GM23248 (cell line): ENCODE measurements at regions not wholly inside any gene's neighbourhood (a gene's known extent, or its start where the extent isn't known, plus 50 kb on each side); places are given as distances from the start of the nearest gene placed in this dataset.
A peak's percentile ranks its signal among the peaks of the same experiment; 100 is the strongest.
"Not testable (repeated sequence)": the region's sequence is repeated elsewhere in the genome, so short reads cannot be mapped to it uniquely, and the experiment has no call there.

ENCODE experiments used
- DNase-seq: peaks from one replicate; pipeline ENCODE4 v3.0.0-alpha.2; 2015
- H2AFZ ChIP-seq: fragments of 200-600 bp; sonication (generic); 2 replicates; pipeline ENCODE4 v1.6.1; 2016; ENCODE audit warnings: antibody characterized with exemption
- H3F3A ChIP-seq: fragments of 200-600 bp; sonication (generic); 2 replicates; pipeline ENCODE4 v1.6.1; 2016; ENCODE audit warnings: mild to moderate bottlenecking, antibody characterized with exemption, mixed run types; ENCODE audit not compliant: insufficient read depth
- H3K27ac ChIP-seq: fragments of 200-600 bp; sonication (generic); 2 replicates; pipeline ENCODE4 v1.5.1; 2016; ENCODE audit warnings: mild to moderate bottlenecking
- H3K27me3 ChIP-seq: fragments of 200-600 bp; sonication (generic); replicated peaks from 2 replicates; pipeline ENCODE4 v1.6.1; 2016; ENCODE audit warnings: mild to moderate bottlenecking; ENCODE audit not compliant: insufficient read depth
- H3K36me3 ChIP-seq: fragments of 200-600 bp; sonication (generic); 2 replicates; pipeline ENCODE4 v1.6.1; 2016; ENCODE audit warnings: low read depth, mild to moderate bottlenecking
- H3K4me1 ChIP-seq: fragments of 200-600 bp; sonication (generic); 2 replicates; pipeline ENCODE4 v1.6.1; 2016; ENCODE audit warnings: mild to moderate bottlenecking; ENCODE audit not compliant: insufficient read depth
- H3K4me2 ChIP-seq: fragments of 200-600 bp; sonication (generic); one replicate; pipeline ENCODE4 v1.6.1; 2016; ENCODE audit warnings: mild to moderate bottlenecking; ENCODE audit not compliant: unreplicated experiment
- H3K4me3 ChIP-seq: fragments of 200-600 bp; sonication (generic); 2 replicates; pipeline ENCODE4 v1.5.1; 2016; ENCODE audit warnings: mild to moderate bottlenecking
- H3K79me2 ChIP-seq: fragments of 200-600 bp; sonication (generic); 2 replicates; pipeline ENCODE4 v1.6.1; 2016; ENCODE audit warnings: mild to moderate bottlenecking; ENCODE audit not compliant: insufficient read depth
- H3K9ac ChIP-seq: fragments of 200-600 bp; sonication (generic); 2 replicates; pipeline ENCODE4 v1.6.1; 2016; ENCODE audit warnings: mild to moderate bottlenecking
- H3K9me2 ChIP-seq: fragments of 200-600 bp; sonication (generic); 2 replicates; pipeline ENCODE4 v1.6.1; 2016; ENCODE audit warnings: mixed run types, mild to moderate bottlenecking, moderate library complexity; ENCODE audit not compliant: insufficient read depth
- H3K9me3 ChIP-seq: fragments of 200-600 bp; sonication (generic); one replicate; pipeline ENCODE4 v1.6.1; 2017; ENCODE audit warnings: low read depth
- H4K20me1 ChIP-seq: fragments of 200-600 bp; sonication (generic); 2 replicates; pipeline ENCODE4 v1.6.0; 2016; ENCODE audit not compliant: insufficient read depth
- EZH2 ChIP-seq: fragments of 200-600 bp; sonication (generic); IDR thresholded peaks from 2 replicates; pipeline ENCODE4 v1.6.1; 2018; ENCODE audit warnings: antibody characterized with exemption, mild to moderate bottlenecking; ENCODE audit not compliant: insufficient read depth, poor library complexity, severe bottlenecking
- EZH2phosphoT487 ChIP-seq: fragments of 200-600 bp; sonication (generic); IDR thresholded peaks from 2 replicates; pipeline ENCODE4 v1.6.1; 2018; ENCODE audit warnings: antibody characterized with exemption, moderate library complexity, mild to moderate bottlenecking, low read depth; ENCODE audit not compliant: insufficient read depth
- WGBS, 2 experiments: methylation state at CpG; one replicate each; pipeline ENCODE4 v1.1.6; 2015 to 2017; ENCODE audit warnings: low lambda C conversion rate in 2 of 2, low coverage in 1 of 2; ENCODE audit errors: missing lambda C conversion rate in 2 of 2; 5-methylcytosine and 5-hydroxymethylcytosine counted together
- in situ Hi-C: fragments of 300-500 bp; cut with MboI; formaldehyde crosslinking; loops from 2 replicates; pipeline ENCODE4 v1.15.0; 2020

GRCh38 chr13:27359199-27359821 is 65.1 kb upstream of the GTF3A start:
- no peak overlapping the region for H3K4me3 ChIP-seq
- no peaks in the 10 kb centered on the region for H3K9me2 ChIP-seq
- no peaks in the 10 kb centered on the region for H3K79me2 ChIP-seq
- no peak overlapping the region for H3K4me2 ChIP-seq
- no peaks in the 10 kb centered on the region for H4K20me1 ChIP-seq
- no peak overlapping the region for H3K27ac ChIP-seq
- no peaks in the 10 kb centered on the region for H3K9me3 ChIP-seq
- H3F3A ChIP-seq: no peaks in the 10 kb centered on the region
- H2AFZ ChIP-seq: no peak overlapping the region
- TF ChIP-seq EZH2 (no peak), EZH2phosphoT487 (no peak)
- no peaks in the 10 kb centered on the region for H3K27me3 ChIP-seq
- peak; percentile 83 for DNase-seq
- no peak overlapping the region for H3K9ac ChIP-seq
- no peaks in the 10 kb centered on the region for H3K36me3 ChIP-seq
- WGBS, 2 experiments: 7 to 9% methylated on average over 6 of the region's 6 CpGs
- in situ Hi-C loops: loop anchor here (5.0 kb wide), 1 partner anchor 372 kb away; no protein-coding TSS in a partner anchor
- H3K4me1 ChIP-seq: peaks cover 3% of the 10 kb centered on the region; the same call in 1 of the 2 replicates

GRCh38 chr13:27360562-27360961 is 63.9 kb upstream of the GTF3A start:
- no peaks in the 10 kb centered on the region for H3K4me1 ChIP-seq
- no peaks in the 10 kb centered on the region for H3K9me3 ChIP-seq
- H3K36me3 ChIP-seq: no peaks in the 10 kb centered on the region
- H3K79me2 ChIP-seq: no peaks in the 10 kb centered on the region
- H3K4me3 ChIP-seq: no peak overlapping the region
- DNase-seq: peak; percentile 29
- no peaks in the 10 kb centered on the region for H3K9me2 ChIP-seq
- H3K4me2 ChIP-seq: no peak overlapping the region
- H3K27ac ChIP-seq: no peak overlapping the region
- no peak for TF ChIP-seq EZH2phosphoT487
- no peak for TF ChIP-seq EZH2
- no peaks in the 10 kb centered on the region for H3K27me3 ChIP-seq
- H3F3A ChIP-seq: no peaks in the 10 kb centered on the region
- in situ Hi-C loops: loop anchor here (10.0 kb wide), 1 partner anchor 624 kb away; the partner anchor contains the start of gene URAD
- 58% methylated on average over 9 of the region's 9 CpGs for WGBS, 2 experiments
- no peaks in the 10 kb centered on the region for H4K20me1 ChIP-seq
- no peak overlapping the region for H3K9ac ChIP-seq
- H2AFZ ChIP-seq: no peak overlapping the region

DNA sequence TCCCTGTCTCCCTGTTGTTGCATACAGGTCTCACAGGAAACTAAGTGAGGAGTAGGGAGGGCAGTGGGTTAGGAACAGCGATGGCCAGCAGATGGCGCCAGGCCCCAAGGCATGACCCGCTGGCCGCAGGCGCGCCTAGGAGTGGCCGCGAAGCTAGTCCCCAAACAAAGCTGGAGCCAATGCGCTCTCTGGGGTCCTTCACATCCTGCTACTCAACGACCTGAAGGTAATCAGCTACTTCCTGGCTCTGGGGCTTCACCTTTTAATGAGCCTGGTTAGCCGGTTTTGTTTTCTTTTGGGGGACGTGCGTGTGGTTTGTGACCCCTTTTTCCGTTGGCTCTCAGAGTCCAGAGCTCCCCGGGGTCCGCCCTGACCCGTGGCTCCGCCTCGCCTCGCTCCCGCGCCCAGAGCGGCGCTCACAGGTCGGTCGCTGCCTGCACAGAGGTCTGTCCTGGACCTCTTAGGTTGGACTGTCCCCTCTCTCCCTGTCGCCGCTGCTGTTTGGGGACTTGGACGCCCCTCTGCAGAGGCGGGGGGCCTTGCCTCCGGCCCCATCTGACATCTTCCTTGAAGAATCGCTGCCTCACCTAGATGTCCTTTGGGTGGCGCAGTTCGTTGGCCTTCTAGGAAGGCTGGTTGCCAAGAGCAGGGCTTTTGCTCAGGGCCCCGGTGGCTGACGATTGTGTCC is 62.2 kb upstream of the GTF3A start:
- H3K9me3 ChIP-seq: no peaks in the 10 kb centered on the region

DNA sequence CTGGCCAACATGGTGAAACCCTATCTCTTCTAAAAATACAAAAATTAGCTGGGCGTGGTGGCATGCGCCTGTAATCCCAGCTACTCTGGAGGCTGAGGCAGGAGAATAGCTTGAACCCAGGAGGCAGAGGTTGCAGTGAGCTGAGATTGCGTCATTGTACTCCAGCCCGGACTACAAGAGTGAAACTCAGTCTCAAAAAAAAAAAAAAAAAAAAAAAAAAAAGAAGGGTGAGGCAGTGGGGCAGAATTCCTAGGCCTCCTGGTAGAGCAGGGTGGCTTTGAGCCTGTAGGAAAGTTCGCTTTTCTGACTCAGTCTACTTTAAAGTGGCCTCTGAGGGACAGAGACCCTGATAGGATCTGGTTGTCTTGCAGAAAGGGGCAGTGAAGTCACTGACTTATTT is 60.8 kb upstream of the GTF3A start:
- H2AFZ ChIP-seq, H3K9me2 ChIP-seq, H3K79me2 ChIP-seq, H3K4me2 ChIP-seq, H3K4me3 ChIP-seq, H3K36me3 ChIP-seq, H3K4me1 ChIP-seq, H3K27ac ChIP-seq, DNase-seq, H3F3A ChIP-seq, H3K9me3 ChIP-seq, H4K20me1 ChIP-seq, H3K9ac ChIP-seq: not testable (repeated sequence)
- H3K27me3 ChIP-seq: peaks cover 17% of the 10 kb centered on the region
- WGBS, 2 experiments: 74 to 80% methylated on average over 5 of the region's 5 CpGs
- in situ Hi-C loops: loop anchor here (10.0 kb wide), 1 partner anchor 621 kb away; the partner anchor contains the start of gene URAD

More for the DNA sequence above, 62.2 kb upstream of the GTF3A start:
- WGBS, 2 experiments: 5 to 7% methylated on average over 35 to 36 of the region's 36 CpGs
- H3K4me3 ChIP-seq: peak overlapping the region; percentile 67
- TF ChIP-seq EZH2 (no peak), EZH2phosphoT487 (no peak)
- peak overlapping the region; percentile 89 for H2AFZ ChIP-seq
- H3K27ac ChIP-seq: no peak overlapping the region
- DNase-seq: peak; percentile 86
- peak overlapping the region; percentile 88 for H3K4me2 ChIP-seq
- no peaks in the 10 kb centered on the region for H4K20me1 ChIP-seq
- H3K4me1 ChIP-seq: no peaks in the 10 kb centered on the region
- H3K79me2 ChIP-seq: no peaks in the 10 kb centered on the region
- peaks cover 14% of the 10 kb centered on the region for H3K27me3 ChIP-seq
- no peaks in the 10 kb centered on the region for H3K9me2 ChIP-seq
- H3K36me3 ChIP-seq: no peaks in the 10 kb centered on the region
- no peaks in the 10 kb centered on the region for H3F3A ChIP-seq
- peak overlapping the region; percentile 42 for H3K9ac ChIP-seq
- in situ Hi-C loops: loop anchor here (10.0 kb wide), 1 partner anchor 623 kb away; the partner anchor contains the start of gene URAD
